IPS-18c (cell line): ENCODE measurements at regions not wholly inside any gene's neighbourhood (a gene's known extent, or its start where the extent isn't known, plus 50 kb on each side); places are given as distances from the start of the nearest gene placed in this dataset.
"Not testable (repeated sequence)": the region's sequence is repeated elsewhere in the genome, so short reads cannot be mapped to it uniquely, and the experiment has no call there.

Source experiments
- H3K4me3 ChIP-seq: 2 replicates; pipeline ENCODE4 v1.7.0; 2013; ENCODE audit warnings: low read depth, mild to moderate bottlenecking, low read length, moderate library complexity; ENCODE audit not compliant: insufficient read depth
- H3K9me3 ChIP-seq: one replicate; pipeline ENCODE4 v1.6.1; 2013; ENCODE audit warnings: mild to moderate bottlenecking, low read length, moderate library complexity; ENCODE audit not compliant: control insufficient read depth, insufficient read depth

DNA sequence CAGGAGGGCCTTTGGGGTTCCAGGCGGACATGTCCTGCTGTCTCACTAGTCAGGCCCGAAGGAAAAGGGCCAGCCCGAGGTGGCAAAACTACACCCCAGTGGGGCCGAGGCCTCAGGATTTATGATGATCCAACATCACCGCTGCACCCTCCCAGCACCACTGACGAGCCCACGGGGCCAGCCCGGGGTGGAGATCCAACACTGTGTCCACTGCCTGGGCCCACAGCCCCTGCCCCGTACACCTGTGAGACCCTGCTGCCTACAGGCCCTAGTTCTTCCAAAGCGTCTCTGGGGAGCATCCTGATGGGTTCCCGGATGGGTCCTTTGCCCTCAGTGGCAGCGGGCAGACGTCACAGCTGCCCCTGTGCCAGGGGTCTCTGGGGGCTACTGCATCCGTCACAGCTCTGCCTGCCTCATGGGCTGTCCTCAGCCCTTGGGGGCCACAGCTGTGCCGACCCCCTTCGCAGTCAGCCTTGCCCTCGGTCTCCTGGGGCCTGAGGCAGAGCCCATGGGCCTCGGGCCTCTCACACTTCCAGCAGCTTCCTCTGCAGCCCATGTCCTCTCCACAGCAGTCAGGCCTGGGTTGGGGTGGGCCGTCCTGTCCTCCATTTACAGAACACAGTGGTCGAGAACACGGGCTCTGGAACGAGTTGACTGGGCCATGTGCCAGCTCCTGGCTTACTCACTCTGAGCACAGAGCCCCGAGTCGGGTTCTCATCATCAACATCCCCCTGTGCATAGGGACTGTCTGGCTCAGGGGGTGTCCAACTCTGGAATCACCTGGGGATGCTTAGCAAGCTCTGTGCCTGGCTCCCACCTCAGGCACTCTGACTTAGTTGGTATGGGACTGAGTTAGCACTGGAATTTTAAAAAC lies 64.9 kb downstream of the FOXL3 start:
- H3K4me3 ChIP-seq: no peak overlapping the region
- peaks cover 2% of the 10 kb centered on the region for H3K9me3 ChIP-seq

DNA sequence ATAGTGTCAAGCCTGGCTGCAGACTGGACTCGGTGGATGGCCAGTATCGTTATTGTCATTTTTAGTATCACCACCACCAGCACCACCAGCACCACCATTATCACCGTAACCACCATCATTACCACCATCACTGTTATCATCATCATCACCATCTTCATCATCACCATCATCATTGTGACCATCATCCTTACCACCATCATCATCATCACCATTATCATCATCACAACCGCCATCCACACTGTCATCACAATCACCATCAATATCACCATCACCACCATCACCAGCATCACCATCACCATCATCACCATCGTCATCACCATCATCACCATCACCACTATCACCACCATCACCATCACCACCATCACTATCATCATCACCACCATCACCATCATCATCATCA lies 65.6 kb downstream of the FOXL3 start:
- H3K9me3 ChIP-seq: peaks cover 2% of the 10 kb centered on the region
- H3K4me3 ChIP-seq: no peak overlapping the region

DNA sequence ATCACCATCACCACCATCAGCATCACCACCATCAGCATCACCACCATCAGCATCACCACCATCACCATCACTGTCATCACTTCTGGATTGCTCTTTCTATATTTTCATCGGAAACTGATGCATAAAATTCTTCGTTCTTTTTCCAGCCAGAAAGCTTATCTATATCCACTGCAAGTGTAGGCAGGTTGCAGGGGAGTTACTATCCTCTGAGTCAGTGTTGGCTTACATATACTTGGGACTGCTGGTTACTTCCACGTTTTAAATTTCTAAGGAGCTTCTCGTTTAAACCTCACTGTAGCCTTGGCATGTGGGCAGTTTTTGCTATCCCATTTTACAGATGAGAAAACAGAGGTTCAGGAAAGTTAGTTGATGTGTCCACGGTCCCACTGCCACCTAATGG lies 66.1 kb downstream of the FOXL3 start:
- H3K4me3 ChIP-seq: no peak overlapping the region
- peaks cover 2% of the 10 kb centered on the region for H3K9me3 ChIP-seq

DNA sequence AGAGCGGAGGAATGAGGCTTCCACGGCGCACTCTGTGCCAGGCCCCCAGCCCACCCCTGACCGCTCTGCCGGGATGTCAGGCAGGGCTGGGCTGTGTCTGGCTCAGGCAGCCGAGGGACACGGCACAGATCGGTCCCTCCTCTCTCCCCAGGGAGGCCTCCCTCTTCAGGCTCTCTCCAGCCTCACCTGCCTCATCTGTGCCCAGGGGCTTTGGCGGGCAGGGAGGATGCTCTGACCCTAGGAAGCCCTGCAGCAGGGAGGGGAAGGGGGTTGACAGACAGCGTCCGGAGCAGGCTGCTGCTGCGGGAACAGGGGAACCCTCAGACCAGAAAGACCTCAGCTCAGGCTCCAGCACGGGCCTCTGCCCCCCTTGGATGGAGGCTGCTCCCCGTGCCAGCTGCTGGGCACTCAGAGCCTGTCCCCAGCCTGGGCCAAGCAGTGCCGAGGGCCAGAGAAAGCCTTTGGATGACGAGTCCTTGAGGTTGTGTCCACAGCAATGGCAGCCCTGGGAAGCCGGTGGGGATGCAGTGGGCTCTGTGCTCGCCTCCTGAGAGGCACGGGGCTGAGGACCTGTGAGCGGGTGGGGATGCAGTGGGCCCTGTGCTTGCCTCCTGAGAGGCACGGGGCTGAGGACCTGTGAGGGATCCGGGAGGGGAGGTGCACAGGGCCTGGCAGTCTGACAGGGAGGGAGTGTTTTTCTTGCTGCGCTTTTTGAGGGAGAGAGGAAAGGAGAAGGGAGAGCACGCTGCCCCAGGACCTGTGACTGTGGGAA lies 66.9 kb downstream of the FOXL3 start:
- no peak overlapping the region for H3K4me3 ChIP-seq

DNA sequence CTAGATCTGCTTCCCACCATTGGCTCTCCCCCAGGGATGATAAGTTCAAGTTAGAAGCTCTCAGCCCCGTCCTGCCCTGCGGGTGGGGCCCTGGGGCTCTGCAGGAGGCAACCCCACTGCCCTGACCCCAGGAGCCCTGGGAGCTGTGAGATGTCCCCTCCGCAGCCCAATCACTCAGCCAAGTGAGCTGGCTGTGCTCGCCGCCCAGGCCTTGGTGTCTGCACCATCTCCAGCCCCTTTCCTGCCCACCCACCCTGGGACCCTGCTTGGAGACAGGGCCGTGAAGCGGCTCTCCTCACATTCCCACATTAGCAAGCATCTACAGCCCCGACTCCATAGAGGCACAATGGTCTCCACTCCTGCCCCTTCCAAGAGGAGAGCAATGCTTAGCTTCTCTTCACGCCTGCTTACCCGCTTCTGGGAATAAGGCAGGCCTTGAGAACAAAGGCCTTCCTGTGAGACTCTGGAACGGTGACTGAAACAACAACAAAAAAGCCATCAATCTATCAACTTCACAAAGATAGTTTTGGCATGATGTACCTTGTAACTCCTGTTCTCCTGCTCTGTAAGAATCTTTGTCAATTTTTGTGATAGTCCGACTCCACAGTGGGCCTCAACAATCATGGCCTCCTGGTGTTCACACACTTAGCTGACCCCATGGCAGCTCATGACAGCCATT lies 67.7 kb downstream of the FOXL3 start:
- H3K9me3 ChIP-seq: peaks cover 2% of the 10 kb centered on the region
- no peak overlapping the region for H3K4me3 ChIP-seq

More for the DNA sequence above, 66.9 kb downstream of the FOXL3 start:
- peaks cover 2% of the 10 kb centered on the region for H3K9me3 ChIP-seq

DNA sequence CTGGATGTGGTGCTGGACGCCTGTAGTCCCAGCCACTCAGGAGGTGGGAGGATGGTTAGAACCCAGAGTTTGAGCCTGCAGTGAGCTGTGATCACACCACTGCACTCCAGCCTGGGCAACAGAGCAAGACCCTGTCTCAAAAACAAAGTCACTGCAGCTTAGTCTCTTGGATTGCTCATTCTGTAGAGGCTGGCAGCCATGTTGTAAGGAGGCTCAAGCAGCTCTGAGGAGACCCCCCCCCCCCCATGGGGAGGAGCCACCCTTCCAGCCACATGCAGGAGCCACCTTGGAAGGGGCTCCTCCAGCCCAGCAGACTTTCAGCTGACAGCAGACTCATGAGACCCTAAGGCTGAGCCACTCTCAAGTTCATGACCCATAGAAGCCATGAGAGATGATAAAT lies 68.4 kb downstream of the FOXL3 start:
- Histone ChIP-seq H3K4me3 (no peak overlapping the region), H3K9me3 (peaks cover 2% of the 10 kb centered on the region)

DNA sequence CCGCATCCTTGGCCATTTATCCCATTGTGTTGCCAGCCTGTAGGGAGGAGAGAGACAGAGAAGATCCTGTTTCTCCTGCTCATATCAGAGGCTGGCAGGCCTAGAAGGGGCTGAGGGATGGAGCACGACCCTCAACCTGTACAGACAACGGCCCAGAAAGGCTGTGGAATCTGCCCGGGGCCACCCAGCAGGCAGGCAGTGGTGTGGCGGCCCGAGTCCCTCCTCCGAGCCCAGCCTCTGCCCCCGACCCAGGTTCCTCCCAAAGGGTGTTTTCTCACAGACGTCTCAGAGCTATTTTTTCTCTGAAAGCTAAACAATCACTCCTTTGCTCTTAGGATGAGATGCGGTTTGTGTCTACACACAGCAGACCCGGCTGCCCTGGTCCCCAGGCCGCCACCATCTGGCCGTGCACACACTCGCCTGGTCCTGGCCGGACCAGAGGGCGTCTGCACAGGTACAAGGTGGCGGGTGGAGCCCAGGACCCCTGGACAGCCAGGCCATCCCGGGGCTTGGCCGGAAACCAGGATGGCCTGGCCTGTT lies 69.3 kb downstream of the FOXL3 start:
- peaks cover 2% of the 10 kb centered on the region for H3K9me3 ChIP-seq
- no peak overlapping the region for H3K4me3 ChIP-seq

DNA sequence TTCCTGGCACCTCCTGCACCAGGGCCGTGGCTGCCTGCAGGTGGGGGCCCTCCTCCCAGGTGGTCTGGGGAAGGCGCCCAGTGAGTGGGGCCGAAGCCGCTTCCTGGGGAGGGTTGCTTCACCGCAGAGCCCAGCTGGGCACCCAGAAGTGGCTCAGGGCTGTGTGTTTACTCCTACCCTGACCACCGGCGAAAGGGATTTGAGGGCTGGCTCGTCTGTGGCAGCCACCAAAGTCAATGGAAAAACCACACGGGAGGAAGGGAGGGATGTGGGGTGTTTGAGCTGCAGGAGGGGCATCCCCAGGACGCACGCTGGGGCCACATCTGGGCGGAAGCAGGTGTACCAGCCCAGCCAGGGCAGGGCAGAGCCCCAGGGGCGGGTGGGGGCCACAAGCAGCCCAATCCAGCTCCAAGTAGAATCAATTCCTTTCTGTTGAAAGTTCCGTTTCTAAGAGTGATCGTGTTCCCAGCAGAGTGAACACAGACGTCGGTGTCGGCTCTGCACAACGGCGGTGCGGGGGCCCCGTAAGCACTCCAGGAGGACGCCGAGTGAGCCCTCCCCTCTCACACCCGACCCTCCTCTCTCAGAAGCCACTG lies 69.9 kb downstream of the FOXL3 start:
- H3K4me3 ChIP-seq: no peak overlapping the region
- peaks cover 2% of the 10 kb centered on the region for H3K9me3 ChIP-seq

DNA sequence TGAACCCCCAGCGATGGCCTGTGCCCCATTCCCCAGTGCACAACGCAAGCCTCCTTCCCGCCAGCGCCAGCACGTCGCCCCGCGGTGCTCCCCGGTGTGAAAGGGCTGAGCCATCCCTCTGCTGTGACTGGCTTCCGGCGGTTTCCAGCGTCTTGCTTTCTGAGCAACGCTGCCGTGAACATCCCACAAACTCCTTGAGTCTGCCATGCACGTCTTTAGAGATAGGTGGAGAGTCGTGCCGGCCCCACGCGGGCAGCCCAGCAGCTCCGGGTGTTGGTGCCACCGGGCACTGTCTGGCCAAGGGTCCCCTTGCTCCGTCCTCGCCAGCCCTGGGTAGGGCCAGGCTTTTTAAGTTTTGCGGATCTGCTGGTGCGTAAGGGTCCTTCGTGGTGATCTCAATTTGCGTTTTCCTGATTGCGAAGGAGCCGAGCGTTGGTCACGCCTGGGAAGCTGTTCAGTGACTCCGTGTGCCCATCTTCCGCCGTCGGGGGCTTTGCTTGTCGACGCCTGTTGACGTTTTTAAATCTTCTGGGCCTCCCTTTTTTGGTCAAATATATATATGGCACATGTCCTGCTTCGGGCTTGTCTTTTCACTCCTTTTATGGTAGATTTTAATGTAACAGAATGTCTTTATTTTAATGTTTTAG lies 70.6 kb downstream of the FOXL3 start:
- no peak overlapping the region for H3K4me3 ChIP-seq
- H3K9me3 ChIP-seq: peaks cover 2% of the 10 kb centered on the region

DNA sequence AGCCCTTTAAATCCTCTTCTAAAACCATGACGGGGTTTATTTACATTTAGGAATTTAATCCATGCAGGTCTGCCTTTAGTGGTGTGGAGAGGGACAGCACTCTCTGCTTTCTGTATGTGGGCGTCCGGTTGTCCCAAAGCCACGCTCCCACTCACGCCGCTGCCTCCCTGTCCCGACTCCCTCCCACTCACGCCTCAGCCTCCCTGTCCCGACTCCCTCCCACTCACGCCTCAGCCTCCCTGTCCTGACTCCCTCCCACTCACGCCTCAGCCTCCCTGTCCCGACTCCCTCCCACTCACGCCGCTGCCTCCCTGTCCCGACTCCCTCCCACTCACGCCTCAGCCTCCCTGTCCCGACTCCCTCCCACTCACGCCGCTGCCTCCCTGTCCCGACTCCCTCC lies 71.2 kb downstream of the FOXL3 start:
- H3K9me3 ChIP-seq, H3K4me3 ChIP-seq: not testable (repeated sequence)

DNA sequence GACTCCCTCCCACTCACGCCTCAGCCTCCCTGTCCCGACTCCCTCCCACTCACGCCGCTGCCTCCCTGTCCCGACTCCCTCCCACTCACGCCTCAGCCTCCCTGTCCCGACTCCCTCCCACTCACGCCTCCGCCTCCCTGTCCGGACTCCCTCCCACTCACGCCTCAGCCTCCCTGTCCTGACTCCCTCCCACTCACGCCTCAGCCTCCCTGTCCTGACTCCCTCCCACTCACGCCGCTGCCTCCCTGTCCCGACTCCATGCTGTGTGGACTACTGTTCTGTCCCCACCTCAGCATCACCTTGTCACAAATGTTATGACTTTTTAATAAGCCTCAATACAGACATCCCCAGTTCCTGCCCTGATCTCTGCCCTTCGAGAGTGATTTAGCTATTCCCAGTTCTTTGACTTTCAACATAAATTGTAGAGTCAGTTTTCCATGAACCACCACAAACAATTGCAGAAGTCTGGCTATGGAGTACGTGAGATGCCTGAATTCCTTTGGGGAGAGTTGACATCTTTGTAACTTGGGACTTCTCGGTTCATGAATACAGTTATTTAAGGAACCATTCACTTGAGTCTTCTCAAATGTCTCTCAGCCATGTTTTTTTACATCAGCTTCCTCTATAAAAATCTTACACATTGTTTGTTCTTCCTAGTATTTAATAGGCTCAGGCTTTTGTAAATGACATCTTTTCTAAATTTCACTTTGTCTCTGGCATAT lies 71.9 kb downstream of the FOXL3 start:
- no peak overlapping the region for H3K4me3 ChIP-seq

DNA sequence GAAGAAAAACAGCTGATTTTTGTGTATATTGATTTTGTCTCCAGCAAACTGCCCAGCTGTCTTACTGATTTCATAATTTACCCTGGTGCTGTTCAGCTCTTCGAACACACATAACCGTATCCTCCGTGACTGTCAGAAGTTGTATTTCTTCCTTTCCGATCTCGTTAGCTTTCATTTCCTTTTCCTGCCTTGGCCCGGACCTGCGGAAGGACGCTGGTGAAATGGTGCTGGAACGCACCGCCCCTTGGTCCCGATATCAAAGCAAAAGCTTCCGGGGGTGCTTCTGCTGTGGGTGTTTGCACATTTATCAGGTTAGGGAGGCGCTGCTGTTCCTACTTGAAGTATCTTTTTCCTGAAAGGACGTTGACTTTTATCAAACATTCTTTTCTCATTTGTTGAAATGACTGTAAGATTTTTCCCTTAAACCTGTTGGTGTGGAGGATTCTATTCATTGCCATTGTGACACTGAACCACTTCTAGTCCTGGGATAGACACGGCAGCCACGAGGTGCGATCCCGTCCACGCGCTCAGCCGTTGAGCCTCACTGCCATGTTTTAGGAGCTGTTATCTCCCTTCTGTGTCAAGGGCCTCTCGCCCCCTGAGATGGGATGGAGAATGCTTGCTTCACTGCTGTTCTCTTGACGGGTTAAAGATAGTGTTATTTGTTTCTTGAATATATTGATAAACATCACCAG lies 72.6 kb downstream of the FOXL3 start:
- H3K4me3 ChIP-seq: no peak overlapping the region
- H3K9me3 ChIP-seq: peaks cover 2% of the 10 kb centered on the region

More for the DNA sequence above, 71.9 kb downstream of the FOXL3 start:
- H3K9me3 ChIP-seq: peaks cover 2% of the 10 kb centered on the region

DNA sequence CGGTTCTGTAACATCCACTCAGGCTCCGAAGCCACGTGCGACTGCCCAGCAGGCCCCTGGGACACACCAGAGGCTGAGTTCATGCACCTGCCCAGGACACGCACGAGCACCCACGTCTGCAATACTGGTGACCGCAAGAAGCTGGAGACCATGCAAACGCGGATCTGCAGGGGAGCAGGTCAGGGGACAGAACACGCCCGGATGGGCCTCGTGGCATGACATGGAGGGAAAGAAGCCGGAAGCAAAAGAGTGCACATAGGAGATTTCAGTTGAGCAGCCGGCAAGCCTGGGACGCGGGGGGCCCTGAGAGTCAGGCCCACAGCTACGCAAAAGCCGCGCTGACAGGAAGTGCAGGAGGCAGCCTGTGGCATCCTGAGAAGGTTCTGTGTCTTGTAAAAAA lies 73.7 kb downstream of the FOXL3 start:
- H3K4me3 ChIP-seq: no peak overlapping the region
- H3K9me3 ChIP-seq: no peaks in the 10 kb centered on the region

DNA sequence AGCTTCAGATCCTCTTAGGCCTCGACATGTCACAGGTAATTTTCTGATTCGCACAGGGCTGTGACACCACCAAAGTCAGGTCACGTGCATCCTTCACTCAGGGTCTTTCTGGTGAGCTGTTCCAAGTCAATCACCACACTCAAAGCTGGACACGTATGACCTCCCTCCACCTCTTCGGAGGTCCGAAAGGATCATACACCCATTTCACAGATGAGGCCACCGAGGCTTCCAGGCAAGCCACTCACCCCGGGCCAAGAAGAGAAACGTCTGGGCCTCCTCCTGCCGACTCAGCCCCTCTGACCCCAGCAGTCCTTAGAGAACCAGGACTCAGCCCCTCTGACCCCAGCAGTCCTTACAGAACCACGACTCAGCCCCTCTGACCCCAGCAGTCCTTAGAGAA lies 74.6 kb downstream of the FOXL3 start:
- Histone ChIP-seq H3K4me3 (no peak overlapping the region), H3K9me3 (no peaks in the 10 kb centered on the region)

DNA sequence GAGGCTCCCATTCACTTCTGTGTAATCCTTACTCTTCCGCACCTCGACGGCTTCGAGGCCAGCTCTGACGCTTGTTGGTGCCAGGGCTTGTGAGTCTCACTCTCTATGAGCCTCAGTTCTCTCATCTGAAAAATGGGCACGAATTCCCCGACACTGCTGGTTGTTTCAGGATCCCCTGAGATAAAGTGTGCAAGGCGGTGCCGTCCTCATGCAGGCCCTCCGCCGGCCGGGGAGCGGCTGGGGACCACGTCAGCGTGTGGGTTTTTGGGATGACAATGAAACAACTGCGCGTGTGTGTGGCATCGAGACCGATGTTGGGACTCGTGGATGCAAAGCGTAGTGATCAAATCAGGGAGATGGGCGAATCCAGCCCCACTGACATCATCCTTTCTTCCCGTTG lies 75.6 kb downstream of the FOXL3 start:
- H3K9me3 ChIP-seq: no peaks in the 10 kb centered on the region
- no peak overlapping the region for H3K4me3 ChIP-seq
